ENCODE measurements at regions not wholly inside any gene's neighbourhood (a gene's known extent, or its start where the extent isn't known, plus 50 kb on each side); places are given as distances from the start of the nearest gene placed in this dataset.

DNA sequence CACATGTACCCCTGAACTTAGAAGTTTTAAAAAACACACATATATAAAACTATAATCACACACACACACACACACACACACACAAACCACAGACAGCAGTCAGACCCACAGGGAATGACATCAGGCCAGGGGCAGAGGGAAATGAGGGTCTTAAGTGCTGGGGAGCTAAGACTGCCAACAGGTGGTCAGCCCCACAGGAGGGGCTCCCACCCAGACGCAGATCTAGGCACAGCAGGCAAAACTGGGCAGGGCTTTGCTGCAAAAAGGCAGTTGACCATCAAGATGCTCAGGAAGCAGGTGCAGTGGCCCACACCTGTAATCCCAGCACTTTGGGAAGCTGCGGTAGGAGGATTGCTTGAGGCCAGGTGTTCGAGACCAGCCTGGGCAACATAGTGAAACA lies 121.0 kb upstream of the LSM14A start:
- H3K79me2 ChIP-seq (ENCODE audit: control insufficient read depth, low read length) = no peaks in the 10 kb centered on the region
- TF ChIP-seq EZH2phosphoT487 (IDR thresholded peaks at IDR 0.05; ENCODE audit: borderline replicate concordance, low read length) (no peak), CTCF (IDR thresholded peaks at IDR 0.05; ENCODE audit: low read depth, low read length, poor library complexity, severe bottlenecking) (no peak)
- H3F3A ChIP-seq (ENCODE audit: control insufficient read depth, insufficient read depth) = no peaks in the 10 kb centered on the region
- no peaks in the 10 kb centered on the region for H3K9me3 ChIP-seq (ENCODE audit: control insufficient read depth, insufficient read depth, low read length)
- H3K9me2 ChIP-seq (replicated peaks; ENCODE audit: control insufficient read depth, low read length) = no peaks in the 10 kb centered on the region
- H3K27me3 ChIP-seq (ENCODE audit: control insufficient read depth, low read length) = no peaks in the 10 kb centered on the region; the same call in 1 of the 2 replicates
- no peaks in the 10 kb centered on the region for H3K36me3 ChIP-seq (ENCODE audit: control insufficient read depth, low read length)
- no peak overlapping the region for H3K4me3 ChIP-seq (ENCODE audit: low read length)
- no peaks in the 10 kb centered on the region for H3K4me1 ChIP-seq (ENCODE audit: control insufficient read depth, low read length)
- no peak overlapping the region for H3K27ac ChIP-seq (ENCODE audit: low read depth, low read length)
- no peaks in the 10 kb centered on the region for H4K20me1 ChIP-seq (ENCODE audit: control insufficient read depth, insufficient read depth, low read depth, low read length)
- no peak overlapping the region for H3K4me2 ChIP-seq (ENCODE audit: low read length)

DNA sequence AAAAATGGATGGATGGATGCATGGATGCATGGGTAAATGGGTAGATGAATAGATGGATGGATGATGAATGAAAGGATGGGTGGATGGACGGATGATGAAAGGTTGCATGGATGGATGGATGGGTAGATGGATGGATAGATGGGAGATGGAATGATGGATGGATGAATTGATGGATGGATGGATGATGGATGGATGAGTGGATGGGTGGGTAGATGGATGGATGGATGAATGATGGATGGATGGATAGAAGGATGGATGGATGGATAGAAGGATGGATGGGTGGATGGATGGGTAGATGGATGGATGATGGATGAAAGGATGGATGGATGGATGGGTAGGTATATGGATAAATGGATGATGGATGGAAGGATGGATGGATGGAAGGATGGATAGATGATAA lies 115.1 kb upstream of the LSM14A start:
- Histone ChIP-seq H3K27ac (ENCODE audit: low read depth, low read length) (no peak overlapping the region), H3K4me2 (ENCODE audit: low read length) (no peak overlapping the region), H3K27me3 (ENCODE audit: control insufficient read depth, low read length) (no peaks in the 10 kb centered on the region; the same call in 1 of the 2 replicates), H3K36me3 (ENCODE audit: control insufficient read depth, low read length) (no peaks in the 10 kb centered on the region), H3K9me2 (replicated peaks; ENCODE audit: control insufficient read depth, low read length) (no peaks in the 10 kb centered on the region), H4K20me1 (ENCODE audit: control insufficient read depth, insufficient read depth, low read depth, low read length) (no peaks in the 10 kb centered on the region), H3K4me3 (ENCODE audit: low read length) (no peak overlapping the region), H3K4me1 (ENCODE audit: control insufficient read depth, low read length) (no peaks in the 10 kb centered on the region), H3K9me3 (ENCODE audit: control insufficient read depth, insufficient read depth, low read length) (no peaks in the 10 kb centered on the region), H3K79me2 (ENCODE audit: control insufficient read depth, low read length) (no peaks in the 10 kb centered on the region), H3F3A (ENCODE audit: control insufficient read depth, insufficient read depth) (no peaks in the 10 kb centered on the region)
- TF ChIP-seq CTCF (IDR thresholded peaks at IDR 0.05; ENCODE audit: low read depth, low read length, poor library complexity, severe bottlenecking) (no peak), EZH2phosphoT487 (IDR thresholded peaks at IDR 0.05; ENCODE audit: borderline replicate concordance, low read length) (no peak)

- H3F3A ChIP-seq (ENCODE audit: control insufficient read depth, insufficient read depth) = no peaks in the 10 kb centered on the region
- 0 out of 2 replicates have a peak, but pooled peaks cover 3% of the 10 kb centered on the region for H3K27me3 ChIP-seq (ENCODE audit: control insufficient read depth, low read length)
- H3K79me2 ChIP-seq (ENCODE audit: control insufficient read depth, low read length) = no peaks in the 10 kb centered on the region
- no peaks in the 10 kb centered on the region; the same call in 1 of the 2 replicates for H4K20me1 ChIP-seq (ENCODE audit: control insufficient read depth, insufficient read depth, low read depth, low read length)
- no peaks in the 10 kb centered on the region for H3K9me2 ChIP-seq (replicated peaks; ENCODE audit: control insufficient read depth, low read length)
- H3K27ac ChIP-seq (ENCODE audit: low read depth, low read length) = no peak overlapping the region
- H3K9me3 ChIP-seq (ENCODE audit: control insufficient read depth, insufficient read depth, low read length) = no peaks in the 10 kb centered on the region
- no peaks in the 10 kb centered on the region for H3K36me3 ChIP-seq (ENCODE audit: control insufficient read depth, low read length)
- H3K4me3 ChIP-seq (ENCODE audit: low read length) = no peak overlapping the region
- H3K4me1 ChIP-seq (ENCODE audit: control insufficient read depth, low read length) = no peaks in the 10 kb centered on the region
- no peak overlapping the region for H3K4me2 ChIP-seq (ENCODE audit: low read length)
- no peak for TF ChIP-seq CTCF (IDR thresholded peaks at IDR 0.05; ENCODE audit: low read depth, low read length, poor library complexity, severe bottlenecking)
- no peak for TF ChIP-seq EZH2phosphoT487 (IDR thresholded peaks at IDR 0.05; ENCODE audit: borderline replicate concordance, low read length)
Observed at GRCh38 chr19:34066007-34066643, 106.2 kb upstream of the LSM14A start.
